GM19452 (cell line): ENCODE measurements at regions not wholly inside any gene's neighbourhood (a gene's known extent, or its start where the extent isn't known, plus 50 kb on each side); places are given as distances from the start of the nearest gene placed in this dataset.
"Not testable (repeated sequence)": the region's sequence is repeated elsewhere in the genome, so short reads cannot be mapped to it uniquely, and the experiment has no call there.

ENCODE experiments used
- ATAC-seq: cut with Tn5 transposase; IDR thresholded peaks from one replicate; pipeline ENCODE4 v1.9.1; 2021; ENCODE audit not compliant: unreplicated experiment

DNA sequence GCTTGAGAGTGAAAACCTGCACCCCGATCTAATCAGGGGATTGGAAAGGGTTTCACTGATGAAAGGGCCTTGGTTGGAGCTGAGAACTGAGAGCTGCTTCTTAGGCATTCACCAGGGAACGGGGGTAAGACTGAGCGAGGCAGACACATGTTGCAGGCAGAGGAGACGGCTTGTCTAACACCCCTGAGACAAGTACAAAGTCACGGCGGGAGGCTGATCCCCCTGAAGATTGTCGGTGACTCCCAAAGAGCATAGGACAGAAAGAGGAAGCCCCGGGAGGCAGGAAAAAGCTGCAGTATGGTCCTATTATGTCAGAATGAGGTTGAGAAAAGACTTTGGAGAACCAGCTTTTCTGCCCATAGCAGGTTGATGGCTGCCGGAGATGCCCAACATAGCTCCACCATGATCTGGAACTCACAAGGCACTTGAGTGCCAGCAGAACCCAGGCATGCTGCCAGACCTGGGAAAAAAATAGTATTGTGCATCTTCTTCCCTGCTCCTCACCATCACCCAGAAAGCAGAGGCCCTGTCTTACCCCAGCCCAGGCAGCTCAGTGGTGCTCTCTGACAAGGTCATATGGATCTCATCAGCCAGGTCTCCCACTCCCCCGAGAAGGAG is 463.9 kb upstream of the PROX1 start:
- ATAC-seq = no peak

DNA sequence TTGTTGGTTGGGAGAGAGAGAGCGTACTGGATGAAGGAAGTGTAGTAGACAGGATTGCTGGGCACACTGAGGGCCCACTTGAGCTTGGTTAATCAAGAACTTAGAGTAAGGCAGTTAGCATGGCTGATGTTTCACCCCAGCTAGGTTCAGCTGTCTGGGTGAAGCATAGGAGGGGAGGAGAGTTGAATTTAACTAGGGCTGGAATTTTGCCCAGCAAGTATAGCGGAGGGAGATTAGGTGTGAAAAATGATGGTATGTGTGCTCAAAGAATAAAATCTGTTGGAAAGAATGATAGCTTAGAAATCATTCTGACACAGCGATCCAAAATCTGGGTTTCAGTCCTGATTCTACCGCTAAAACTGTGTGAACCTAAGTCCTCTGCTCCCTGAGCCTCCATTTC is 461.5 kb upstream of the PROX1 start:
- ATAC-seq = no peak

DNA sequence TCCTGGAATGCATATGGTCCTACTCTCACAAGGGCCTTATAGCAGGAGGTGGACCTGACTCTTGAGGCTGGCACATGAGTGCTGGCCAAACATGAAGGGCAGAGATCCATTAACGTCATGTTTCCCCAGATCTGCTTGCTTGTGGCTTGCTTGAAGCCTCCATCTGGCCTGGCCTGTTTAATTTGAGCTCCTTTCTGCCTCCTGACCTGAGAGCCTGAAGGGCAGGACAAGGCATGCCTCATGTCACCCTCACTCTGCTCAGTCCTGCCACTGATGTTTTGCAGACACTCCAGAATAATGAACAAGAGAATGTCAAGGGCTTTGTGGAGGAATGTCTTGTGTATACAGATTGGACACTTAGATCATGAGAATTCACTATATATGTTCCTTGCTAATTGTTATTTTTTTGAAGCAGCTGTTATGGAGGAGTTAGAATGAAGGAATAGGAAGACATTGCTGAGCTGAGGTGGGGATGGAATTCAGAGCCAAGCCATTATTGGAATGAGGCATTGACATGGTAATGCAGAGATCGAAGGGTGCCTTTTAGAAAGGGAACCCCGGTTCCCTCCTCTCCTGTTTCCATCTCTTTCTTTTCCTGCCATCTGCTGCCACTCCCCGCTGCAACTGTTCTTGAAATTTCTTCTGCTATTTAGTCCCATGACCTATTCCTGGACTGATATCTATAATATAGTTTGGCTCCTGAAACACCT is 457.0 kb upstream of the PROX1 start:
- no peak for ATAC-seq

DNA sequence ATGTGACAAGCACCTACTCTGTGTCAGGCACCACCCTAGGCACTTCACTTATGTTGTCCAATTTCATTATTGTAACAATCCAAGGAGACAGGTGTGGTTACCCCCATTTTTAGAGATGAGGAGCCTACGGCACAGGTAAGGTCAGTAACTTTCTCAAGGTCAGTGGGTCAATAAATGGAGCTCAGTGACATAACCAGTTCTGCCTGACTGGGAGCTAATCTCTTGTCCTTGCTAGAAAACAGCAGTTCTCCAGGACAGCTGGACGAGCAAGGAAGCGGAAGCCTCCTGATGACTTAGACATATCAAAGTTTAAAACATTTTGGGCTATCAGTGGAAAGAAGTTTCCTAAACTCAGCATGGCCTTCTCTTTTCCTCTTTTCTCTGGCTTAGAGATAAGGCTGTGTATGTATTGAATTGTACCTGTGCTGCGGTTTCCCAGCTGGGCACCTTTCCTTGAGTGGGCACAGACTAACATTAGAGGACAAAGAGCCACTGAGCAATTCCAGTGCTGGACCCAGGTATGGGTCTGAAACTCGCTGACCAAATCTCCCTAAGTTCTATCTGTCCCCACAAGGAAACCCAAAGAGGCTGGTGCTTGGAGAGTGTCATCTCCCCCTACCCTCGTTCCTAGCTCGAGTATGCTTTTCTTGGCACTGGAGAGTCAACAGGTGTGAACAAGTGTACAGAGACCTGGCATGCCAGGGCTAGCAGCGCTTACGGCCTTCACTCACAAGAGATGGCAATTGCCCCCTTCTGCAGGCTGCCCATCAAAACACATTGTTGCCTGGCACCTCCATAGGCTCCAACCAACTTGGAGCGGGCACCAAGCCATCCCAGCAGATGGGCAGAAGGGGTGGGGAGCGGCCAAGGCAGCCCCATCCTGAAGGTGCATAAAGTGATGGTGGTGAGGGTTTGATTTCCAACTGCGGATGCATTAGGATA is 456.1 kb upstream of the PROX1 start:
- ATAC-seq = no peak

DNA sequence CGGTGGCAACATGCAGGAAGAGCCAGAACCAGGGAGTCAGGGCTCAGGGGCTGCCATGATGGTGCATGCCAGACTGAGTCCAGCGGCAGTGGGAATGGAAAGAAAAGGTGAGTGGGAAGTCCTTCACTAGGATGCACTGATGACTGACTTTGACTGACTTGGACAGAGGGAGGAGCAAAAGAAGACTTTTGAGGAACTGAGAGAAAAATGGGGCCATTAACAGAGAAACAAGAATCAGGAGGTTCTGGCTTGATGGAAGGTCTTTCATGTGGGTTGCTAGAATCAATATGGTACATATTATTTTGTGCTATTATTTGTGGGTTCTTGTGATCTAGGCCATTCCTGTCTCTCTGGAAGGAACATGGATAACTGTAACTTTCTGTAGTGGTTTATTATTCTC is 454.6 kb upstream of the PROX1 start:
- no peak for ATAC-seq

DNA sequence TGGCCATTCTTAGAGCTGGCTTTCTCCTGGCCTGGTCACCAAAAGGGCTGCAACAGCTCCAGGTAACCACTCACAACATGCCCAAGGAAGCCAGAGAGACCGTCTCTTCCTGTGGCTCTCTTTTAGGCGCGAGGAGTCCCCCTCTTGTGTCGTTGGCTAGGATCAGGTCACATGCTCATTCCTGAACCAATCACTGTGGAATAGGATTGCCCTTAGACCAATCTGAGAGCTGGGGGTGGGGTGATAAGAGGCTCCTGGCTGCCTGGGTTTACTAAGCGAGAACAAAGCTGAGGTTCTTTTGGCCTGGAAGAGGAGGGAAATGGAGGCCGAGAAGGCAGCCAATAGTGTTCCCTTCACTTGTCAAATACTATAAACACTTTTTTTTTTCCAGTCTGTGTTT is 452.1 kb upstream of the PROX1 start:
- ATAC-seq = no peak

DNA sequence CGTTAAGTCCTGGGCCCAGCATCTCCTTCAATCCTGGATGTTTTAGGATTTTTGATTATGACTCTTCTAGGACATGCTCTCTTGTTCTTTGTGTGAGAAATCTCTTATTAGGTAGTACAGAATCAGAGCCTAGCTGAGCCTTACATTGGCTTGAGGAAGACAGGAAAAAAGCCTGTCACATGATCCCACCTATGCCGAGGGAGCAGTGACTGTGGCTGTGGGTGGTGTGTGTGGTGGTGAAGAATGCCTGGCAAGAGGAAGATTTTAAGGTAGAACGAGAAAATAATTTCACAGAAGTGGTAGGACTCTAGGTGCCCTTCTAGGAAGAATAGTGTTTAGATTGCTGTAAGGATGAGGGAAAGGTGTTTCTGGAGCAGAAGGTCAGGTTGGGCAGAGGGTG is 449.5 kb upstream of the PROX1 start:
- ATAC-seq = no peak

DNA sequence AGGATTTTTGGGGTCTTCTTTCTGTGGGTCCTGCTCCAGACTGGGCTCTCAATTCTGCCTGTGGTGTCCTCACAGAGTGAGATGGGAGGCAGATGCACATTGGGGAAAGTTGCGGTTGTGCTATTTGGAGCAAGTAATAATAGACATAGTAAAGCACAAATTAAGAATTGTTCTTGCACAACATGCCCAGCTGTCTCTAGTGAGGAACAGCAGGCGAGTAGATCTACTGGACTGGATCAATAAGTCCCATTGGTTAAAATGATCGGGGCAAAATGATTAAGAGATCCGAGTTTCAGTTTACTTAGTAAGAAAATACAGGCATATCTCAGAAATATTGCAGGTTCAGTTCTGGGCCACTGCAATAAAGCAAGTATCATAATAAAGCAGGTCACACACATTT is 448.3 kb upstream of the PROX1 start:
- ATAC-seq = no peak

DNA sequence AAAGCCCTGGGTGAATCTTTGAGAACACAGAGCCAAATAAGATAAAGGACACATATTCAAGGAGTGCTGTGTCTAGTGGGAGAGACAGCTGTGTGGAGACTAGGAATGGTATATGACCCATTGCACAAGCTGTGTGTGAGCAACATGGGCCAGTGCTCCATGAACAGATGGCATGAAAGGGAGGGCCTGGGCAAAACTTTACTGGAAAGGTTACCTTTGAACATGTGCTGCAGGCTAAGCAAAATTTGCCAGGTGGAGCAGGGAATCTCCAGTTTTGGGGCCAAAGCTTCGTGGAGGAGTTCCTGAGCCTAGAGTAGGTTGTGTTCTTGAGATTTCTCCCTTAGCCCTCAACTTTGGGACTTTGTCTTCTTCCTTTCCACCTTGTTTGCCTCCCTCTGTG is 446.1 kb upstream of the PROX1 start:
- no peak for ATAC-seq

DNA sequence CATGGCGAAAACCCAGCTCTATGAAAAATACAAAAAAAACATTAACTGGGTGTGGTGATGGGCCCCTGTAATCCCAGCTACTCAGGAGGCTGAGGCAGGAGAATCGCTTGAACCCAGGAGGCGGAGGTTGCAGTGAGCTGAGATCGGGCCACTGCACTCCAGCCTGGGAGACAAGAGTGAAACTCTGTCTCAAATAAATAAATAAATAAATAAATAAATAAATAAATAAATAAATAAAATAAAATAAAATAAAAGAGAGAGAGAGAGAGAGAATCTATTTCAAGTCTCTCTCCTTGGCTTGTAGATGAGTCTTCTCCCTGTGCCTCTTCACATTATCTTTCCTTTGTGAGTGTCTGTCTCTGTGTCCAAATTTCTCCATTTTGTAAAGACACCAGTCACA is 442.6 kb upstream of the PROX1 start:
- not testable (repeated sequence) for ATAC-seq

DNA sequence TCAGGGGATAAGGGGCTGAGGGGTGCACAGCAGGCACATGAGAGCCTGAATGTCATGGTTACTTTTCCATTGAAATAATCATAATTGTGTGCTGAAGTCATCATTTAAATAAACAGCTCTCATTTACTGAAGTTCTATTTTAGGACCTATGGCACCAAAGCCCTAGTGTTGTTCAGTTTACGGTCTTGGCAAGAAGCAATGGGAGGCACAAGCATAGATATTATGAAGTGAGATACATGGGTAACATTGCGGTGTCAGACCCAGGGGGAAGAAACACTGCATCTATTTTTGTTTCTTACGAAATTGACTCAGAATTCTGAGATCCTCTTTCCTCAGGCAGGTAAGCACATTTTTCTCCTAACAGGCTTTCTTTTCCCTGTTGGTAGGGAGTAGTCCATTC is 437.8 kb upstream of the PROX1 start:
- ATAC-seq = no peak

DNA sequence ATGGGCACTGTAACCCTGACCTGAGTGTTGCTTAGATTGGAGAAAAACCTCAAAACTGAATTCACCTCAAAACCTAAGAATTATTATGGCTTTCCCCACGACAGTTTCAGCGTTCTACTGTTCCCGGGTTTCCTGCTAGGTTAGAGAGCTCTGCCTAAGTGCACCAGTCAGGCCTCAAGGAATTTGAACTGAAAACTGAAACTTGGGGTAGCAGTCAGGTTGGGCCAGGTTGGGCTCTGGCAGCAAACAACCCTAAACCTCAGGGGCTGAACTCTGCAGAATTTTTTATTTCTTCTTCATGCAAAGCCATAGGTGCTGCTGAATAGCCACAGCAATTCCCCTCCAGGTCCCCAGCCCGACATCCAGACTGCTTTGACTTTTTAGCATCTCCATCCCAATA is 437.0 kb upstream of the PROX1 start:
- ATAC-seq = no peak

DNA sequence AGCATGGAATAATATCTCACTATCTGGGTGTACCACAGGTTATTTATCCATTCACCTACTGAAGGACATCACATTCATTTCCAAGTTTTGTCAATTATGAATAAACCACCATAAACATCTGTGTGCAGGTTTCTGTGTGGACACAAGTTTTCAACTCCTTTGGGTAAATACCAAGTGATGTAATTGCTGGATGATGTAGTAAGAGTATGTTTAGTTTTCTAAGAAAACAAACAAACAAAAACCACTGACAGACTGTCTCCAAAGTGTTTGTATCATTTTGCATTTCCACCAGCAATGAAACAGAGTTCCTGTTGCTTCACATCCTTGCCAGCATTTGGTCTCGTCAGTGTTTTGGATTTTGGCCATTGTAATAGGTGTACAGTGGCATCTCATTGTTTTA is 435.7 kb upstream of the PROX1 start:
- ATAC-seq = no peak

DNA sequence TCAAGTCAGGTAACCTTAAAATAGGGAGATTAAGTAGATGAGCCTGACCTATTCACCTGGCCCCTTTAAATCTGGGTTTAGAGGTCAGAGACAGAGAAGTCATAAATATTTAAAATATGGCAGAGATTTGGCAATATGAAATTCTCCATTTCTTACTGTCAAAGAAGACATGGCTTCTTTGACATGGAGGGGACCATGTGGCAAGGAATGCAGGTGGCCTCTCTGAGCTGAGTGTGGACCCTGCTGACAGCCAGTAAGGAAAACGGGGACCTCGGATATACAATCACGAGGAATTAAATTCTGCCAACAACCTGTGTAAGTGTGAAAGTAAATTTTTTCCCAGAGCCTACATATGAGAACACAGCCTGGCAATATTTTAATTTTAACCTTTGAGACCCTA is 427.5 kb upstream of the PROX1 start:
- ATAC-seq = no peak

DNA sequence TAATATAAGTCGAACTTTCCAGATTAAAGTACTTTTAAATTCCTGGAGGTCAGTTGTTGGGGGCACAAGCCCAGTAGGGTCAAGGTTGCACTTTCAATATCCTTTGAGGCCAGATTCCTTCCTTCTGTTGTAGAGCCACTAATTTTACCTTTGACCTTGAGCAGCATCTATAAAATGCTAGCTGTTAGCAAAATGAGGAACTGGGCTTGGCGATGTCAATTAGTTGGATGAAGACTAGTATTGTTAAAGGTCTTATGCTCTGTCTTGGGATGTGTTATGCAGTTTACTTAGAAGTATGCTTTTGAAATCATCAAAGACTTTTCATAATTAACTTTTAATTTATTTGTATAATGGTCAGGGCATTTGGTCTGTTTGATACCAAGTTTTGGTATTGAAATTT is 425.9 kb upstream of the PROX1 start:
- ATAC-seq = no peak

DNA sequence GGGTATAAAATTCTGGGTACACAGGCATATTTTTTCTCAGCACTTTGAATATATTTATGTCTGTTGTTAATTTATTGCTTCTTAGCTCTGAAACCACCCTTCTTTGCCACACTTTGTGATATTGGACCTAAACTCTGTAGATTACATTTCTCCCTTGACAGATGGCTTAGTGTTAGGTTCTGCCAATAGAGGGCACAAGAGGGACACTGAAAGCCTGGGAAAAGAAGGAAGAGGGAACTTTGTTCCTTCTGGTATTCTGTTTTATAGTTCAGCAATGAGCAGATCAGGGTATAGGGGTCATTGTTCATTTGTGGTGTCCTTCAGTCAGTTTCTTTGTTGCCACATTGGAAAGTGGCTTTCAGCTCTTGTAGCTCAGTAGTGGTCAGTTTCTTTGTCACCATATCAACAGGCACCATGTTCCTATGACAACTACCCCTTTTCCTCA is 423.5 kb upstream of the PROX1 start:
- no peak for ATAC-seq

DNA sequence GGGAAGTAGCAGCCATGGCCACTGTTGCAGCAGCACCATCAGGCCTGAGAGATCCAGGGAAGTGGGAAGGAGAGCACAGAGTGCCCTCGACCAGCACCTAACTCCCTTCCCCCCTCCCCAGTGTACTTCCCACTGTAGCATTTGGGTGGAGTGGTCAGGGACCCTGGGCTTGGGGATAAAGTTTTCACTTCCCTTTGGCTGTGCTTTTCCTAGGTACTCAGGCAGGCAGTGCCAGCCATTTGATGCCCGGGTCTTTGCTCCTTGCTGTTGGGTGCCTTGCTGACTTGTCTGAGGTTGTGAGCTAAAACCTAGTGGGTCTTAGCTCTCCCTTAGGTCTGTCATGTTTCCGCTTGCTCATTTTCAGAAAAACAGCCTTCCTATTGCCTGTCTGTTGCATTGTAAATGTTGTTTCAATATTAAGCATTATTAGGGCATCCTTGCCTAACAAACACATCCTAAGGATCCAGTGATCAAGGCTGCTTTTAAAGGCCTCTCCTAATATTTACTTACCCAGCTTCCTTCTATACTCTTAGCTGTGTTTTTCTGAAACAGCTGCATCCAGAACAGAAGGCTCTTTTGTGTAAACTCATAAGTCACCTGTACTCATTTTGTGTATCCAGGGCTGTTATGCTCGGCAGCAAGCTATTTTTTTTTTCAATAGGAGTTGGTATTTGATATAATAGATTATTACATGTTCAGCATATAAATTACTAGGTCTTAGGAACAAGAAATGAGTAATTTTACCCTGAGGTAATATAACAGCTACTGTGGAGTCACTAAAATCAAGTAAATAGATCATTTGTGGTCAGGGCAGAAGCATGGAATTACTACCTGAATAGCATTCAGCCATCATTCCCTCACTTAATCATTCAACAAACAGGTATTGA is 418.6 kb upstream of the PROX1 start:
- ATAC-seq = no peak

DNA sequence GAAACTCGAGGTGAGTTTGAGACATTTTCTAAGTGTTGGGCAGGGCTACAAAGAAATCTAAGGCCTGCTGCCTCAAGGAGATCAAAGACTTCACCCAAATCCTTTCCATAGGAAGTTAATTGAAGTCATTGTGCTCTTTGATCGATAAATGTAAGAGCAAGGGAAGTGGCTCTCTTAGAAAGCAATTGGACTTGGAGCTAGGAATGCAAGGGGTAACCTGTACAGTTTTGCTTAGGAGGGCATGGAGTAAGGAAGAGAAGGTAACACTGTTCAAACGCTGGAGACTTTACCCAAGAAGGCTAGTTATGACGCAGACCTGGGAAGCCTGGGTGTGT is 418.0 kb upstream of the PROX1 start:
- ATAC-seq = no peak

DNA sequence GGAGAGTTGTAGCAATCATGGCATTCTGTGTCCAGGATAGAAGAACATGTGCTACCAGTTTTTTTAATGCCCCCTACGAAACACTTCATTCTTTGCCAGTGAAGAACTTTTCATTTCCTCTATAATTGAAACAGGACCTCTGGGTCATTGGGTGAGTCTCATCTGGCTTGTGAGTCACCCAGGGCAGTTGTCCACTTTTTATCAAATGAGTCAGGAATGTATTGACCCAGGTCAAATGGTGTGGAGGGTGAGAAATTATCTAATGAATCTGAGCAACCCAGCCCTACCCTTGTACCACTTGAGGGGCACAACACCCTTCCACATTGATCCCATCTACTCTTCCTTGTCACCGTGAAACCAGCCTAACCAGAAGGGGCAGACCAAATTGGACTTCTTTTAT is 417.3 kb upstream of the PROX1 start:
- ATAC-seq = no peak

DNA sequence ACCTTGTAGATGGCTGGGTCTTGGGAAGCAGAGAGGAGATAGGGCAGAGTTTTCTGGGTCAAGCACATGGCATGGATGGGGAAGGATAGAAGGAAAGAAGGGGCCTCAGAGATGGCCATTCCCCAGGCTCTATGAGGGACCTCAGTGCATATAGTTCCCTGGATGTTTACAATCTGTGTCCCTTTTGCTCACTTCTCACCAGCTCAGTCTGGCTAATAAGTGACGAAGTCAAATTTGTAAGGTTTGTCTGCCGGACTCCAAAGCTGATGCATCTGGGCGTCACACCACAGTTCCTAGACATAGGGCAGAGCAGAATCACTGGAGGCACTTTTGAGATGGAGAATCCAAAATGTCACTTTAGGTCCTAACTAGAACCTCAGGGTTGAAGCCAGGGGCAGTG is 416.4 kb upstream of the PROX1 start:
- no peak for ATAC-seq

DNA sequence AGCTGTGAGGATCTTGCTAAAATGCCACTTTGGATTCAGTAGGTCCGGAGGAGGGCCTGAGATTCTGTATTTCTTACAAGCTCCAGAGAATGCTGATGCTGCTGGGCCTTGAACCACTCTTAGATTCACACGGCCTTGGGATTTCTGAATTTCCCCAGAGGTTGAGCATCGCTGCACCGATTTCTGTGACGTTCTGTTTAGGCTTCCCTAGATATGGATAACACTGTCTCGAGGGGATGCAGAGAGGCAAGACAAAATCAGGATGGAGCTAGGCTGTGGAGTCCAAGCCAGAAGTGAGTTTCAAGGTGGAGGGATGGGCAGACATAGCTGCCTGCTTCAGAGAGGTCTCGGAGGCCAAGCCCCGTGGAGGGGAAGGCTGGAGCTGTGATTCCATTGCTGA is 415.9 kb upstream of the PROX1 start:
- ATAC-seq = no peak
